SK-N-SH treated with all-trans-retinoic acid at 6 μM for 48 hours (cell line): ENCODE measurements at regions not wholly inside any gene's neighbourhood (a gene's known extent, or its start where the extent isn't known, plus 50 kb on each side); places are given as distances from the start of the nearest gene placed in this dataset.

Experiments used
- ATAC-seq: fragments of 200-7000 bp; cut with Tn5 transposase; 3 replicates; pipeline ENCODE4 v1.9.1; 2020; ENCODE audit warnings: mild to moderate bottlenecking, moderate library complexity
- ARNTL ChIP-seq: fragments of 450-650 bp; formaldehyde crosslinking; IDR thresholded peaks from 2 replicates; pipeline ENCODE4 v1.5.0; 2020; ENCODE audit warnings: low read depth, mild to moderate bottlenecking, moderate library complexity, borderline replicate concordance
- BACH2 ChIP-seq: fragments of 250-450 bp; sonication (Bioruptor Pico); IDR thresholded peaks from 2 replicates; pipeline ENCODE4 v1.9.0; 2021; ENCODE audit warnings: mild to moderate bottlenecking, borderline replicate concordance
- CSDC2 ChIP-seq: fragments of 250-450 bp; sonication (Bioruptor Pico); IDR thresholded peaks from 2 replicates; pipeline ENCODE4 v1.5.0; 2020; ENCODE audit warnings: mild to moderate bottlenecking, moderate library complexity
- ESRRG ChIP-seq: fragments of 250-450 bp; sonication (Bioruptor Pico); IDR thresholded peaks from 2 replicates; pipeline ENCODE4 v1.6.1; 2021; ENCODE audit warnings: mild to moderate bottlenecking
- ISL1 ChIP-seq: fragments of 250-450 bp; sonication (Bioruptor Pico); IDR thresholded peaks from 2 replicates; pipeline ENCODE4 v2.1.2; 2022; ENCODE audit warnings: mild to moderate bottlenecking, moderate library complexity
- OSR1 ChIP-seq: fragments of 250-450 bp; sonication (Bioruptor Pico); IDR thresholded peaks from 2 replicates; pipeline ENCODE4 v1.8.0; 2022; ENCODE audit warnings: moderate library complexity, mild to moderate bottlenecking, inconsistent platforms
- RARB ChIP-seq: fragments of 250-450 bp; sonication (Bioruptor Pico); IDR thresholded peaks from 2 replicates; pipeline ENCODE4 v1.8.0; 2021; ENCODE audit warnings: mild to moderate bottlenecking, moderate library complexity
- SNAI2 ChIP-seq: fragments of 250-450 bp; sonication (Bioruptor Pico); IDR thresholded peaks from 2 replicates; pipeline ENCODE4 v1.5.0; 2020; ENCODE audit warnings: mild to moderate bottlenecking, moderate library complexity
- TCF4 ChIP-seq: fragments of 250-450 bp; sonication (Bioruptor Pico); IDR thresholded peaks from 2 replicates; pipeline ENCODE4 v1.8.0; 2021; ENCODE audit warnings: mild to moderate bottlenecking, moderate library complexity, borderline replicate concordance
- TOX ChIP-seq: fragments of 250-450 bp; sonication (Bioruptor Pico); IDR thresholded peaks from 2 replicates; pipeline ENCODE4 v1.8.0; 2021; ENCODE audit warnings: mild to moderate bottlenecking, moderate library complexity, borderline replicate concordance
- ZFP3 ChIP-seq: fragments of 250-450 bp; sonication (Bioruptor Pico); IDR thresholded peaks from 2 replicates; pipeline ENCODE4 v1.5.0; 2020; ENCODE audit warnings: mild to moderate bottlenecking, moderate library complexity
- ZFP30 ChIP-seq: fragments of 450-650 bp; formaldehyde crosslinking; IDR thresholded peaks from 2 replicates; pipeline ENCODE4 v1.5.0; 2022; ENCODE audit warnings: mild to moderate bottlenecking, moderate library complexity
- ZNF565 ChIP-seq: fragments of 450-650 bp; formaldehyde crosslinking; conservative IDR thresholded peaks from 2 replicates; pipeline ENCODE4 v1.5.0; 2020; ENCODE audit warnings: low read depth, mild to moderate bottlenecking, moderate library complexity
- ZNF70 ChIP-seq: fragments of 450-650 bp; formaldehyde crosslinking; IDR thresholded peaks from 2 replicates; pipeline ENCODE4 v1.5.0; 2020; ENCODE audit warnings: mild to moderate bottlenecking, moderate library complexity
- ZNF8 ChIP-seq: fragments of 450-650 bp; formaldehyde crosslinking; IDR thresholded peaks from 2 replicates; pipeline ENCODE4 v1.5.0; 2020; ENCODE audit warnings: mild to moderate bottlenecking, moderate library complexity
- TF ChIP-seq, protein P1 (sequence below): fragments of 250-450 bp; sonication (Bioruptor Pico); IDR thresholded peaks from 2 replicates; pipeline ENCODE4 v1.5.1; 2020; ENCODE audit warnings: low read depth, mild to moderate bottlenecking, moderate library complexity
- TF ChIP-seq, protein P2 (sequence below): fragments of 250-450 bp; sonication (Bioruptor Pico); IDR thresholded peaks from 2 replicates; pipeline ENCODE4 v1.8.0; 2021; ENCODE audit warnings: low read depth, mild to moderate bottlenecking, moderate library complexity, borderline replicate concordance
- TF ChIP-seq, protein P3 (sequence below): fragments of 250-450 bp; sonication (Bioruptor Pico); IDR thresholded peaks from 2 replicates; pipeline ENCODE4 v1.5.1; 2021; ENCODE audit warnings: mild to moderate bottlenecking, moderate library complexity
- TF ChIP-seq, protein P4 (sequence below): fragments of 250-450 bp; sonication (Bioruptor Pico); IDR thresholded peaks from 2 replicates; pipeline ENCODE4 v1.5.0; 2020; ENCODE audit warnings: mild to moderate bottlenecking, moderate library complexity

DNA sequence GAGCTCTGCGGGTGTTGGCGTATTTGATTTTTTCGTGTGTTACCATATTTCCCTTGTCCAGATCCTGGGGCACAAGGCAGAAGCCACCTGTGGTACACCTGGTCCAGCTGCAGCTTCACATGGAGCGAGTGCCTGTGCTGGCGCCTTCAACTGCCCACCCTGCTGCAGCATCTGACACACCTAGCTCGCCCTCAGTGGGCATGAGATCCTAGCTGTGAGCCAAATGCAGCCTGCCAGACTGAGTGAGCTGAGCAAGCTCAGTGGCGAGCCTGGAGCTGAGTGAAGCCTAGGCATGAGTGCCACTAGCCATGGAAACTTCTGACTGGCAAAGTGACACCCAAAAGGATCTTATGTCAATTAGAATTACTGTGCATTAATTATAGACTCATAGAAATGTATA is 1226.8 kb upstream of the FLRT2 start:
- no peak for TF ChIP-seq ESRRG (CRISPR knock-in tag)
- TF ChIP-seq, protein P1, sequence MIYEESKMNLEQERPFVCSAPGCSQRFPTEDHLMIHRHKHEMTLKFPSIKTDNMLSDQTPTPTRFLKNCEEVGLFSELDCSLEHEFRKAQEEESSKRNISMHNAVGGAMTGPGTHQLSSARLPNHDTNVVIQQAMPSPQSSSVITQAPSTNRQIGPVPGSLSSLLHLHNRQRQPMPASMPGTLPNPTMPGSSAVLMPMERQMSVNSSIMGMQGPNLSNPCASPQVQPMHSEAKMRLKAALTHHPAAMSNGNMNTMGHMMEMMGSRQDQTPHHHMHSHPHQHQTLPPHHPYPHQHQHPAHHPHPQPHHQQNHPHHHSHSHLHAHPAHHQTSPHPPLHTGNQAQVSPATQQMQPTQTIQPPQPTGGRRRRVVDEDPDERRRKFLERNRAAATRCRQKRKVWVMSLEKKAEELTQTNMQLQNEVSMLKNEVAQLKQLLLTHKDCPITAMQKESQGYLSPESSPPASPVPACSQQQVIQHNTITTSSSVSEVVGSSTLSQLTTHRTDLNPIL (CRISPR knock-in tag): no peak
- TF ChIP-seq, protein P2, sequence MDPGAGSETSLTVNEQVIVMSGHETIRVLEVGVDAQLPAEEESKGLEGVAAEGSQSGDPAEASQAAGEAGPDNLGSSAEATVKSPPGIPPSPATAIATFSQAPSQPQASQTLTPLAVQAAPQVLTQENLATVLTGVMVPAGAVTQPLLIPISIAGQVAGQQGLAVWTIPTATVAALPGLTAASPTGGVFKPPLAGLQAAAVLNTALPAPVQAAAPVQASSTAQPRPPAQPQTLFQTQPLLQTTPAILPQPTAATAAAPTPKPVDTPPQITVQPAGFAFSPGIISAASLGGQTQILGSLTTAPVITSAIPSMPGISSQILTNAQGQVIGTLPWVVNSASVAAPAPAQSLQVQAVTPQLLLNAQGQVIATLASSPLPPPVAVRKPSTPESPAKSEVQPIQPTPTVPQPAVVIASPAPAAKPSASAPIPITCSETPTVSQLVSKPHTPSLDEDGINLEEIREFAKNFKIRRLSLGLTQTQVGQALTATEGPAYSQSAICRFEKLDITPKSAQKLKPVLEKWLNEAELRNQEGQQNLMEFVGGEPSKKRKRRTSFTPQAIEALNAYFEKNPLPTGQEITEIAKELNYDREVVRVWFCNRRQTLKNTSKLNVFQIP (CRISPR knock-in tag): no peak
- no peak for TF ChIP-seq RARB
- no peak for TF ChIP-seq CSDC2
- TF ChIP-seq ZFP3 (CRISPR knock-in tag): no peak
- TF ChIP-seq TOX (CRISPR knock-in tag): no peak
- ATAC-seq: no peak

DNA sequence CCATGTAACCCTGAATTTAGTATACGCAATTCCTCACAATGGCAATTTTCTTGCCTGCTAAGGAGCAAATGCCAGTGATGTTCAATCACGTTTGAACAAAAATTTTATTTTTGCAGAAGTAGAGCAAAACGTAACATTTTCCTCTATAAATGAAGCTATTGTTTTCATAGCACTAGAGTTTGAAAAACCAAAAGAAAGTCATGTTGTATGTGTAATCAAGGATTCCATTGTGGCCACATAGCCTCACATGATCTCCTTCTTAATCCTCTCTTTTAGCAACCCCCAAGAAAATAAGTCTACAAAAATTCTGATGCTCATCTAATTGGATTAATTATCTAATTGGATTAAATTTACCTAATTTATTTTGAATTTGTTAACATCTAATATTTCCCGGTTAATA is 1217.4 kb upstream of the FLRT2 start:
- no peak for ATAC-seq
- TF ChIP-seq ESRRG (CRISPR knock-in tag) (no peak), BACH2 (CRISPR knock-in tag) (no peak), ZNF8 (CRISPR knock-in tag) (no peak), OSR1 (CRISPR knock-in tag) (no peak), ZNF565 (CRISPR knock-in tag) (no peak), ZNF70 (CRISPR knock-in tag) (no peak), CSDC2 (no peak), RARB (no peak), ZFP3 (CRISPR knock-in tag) (no peak), ZFP30 (CRISPR knock-in tag) (no peak), SNAI2 (CRISPR knock-in tag) (no peak), ISL1 (no peak)
- TF ChIP-seq, protein P2 (CRISPR knock-in tag): no peak
- TF ChIP-seq, protein P3, sequence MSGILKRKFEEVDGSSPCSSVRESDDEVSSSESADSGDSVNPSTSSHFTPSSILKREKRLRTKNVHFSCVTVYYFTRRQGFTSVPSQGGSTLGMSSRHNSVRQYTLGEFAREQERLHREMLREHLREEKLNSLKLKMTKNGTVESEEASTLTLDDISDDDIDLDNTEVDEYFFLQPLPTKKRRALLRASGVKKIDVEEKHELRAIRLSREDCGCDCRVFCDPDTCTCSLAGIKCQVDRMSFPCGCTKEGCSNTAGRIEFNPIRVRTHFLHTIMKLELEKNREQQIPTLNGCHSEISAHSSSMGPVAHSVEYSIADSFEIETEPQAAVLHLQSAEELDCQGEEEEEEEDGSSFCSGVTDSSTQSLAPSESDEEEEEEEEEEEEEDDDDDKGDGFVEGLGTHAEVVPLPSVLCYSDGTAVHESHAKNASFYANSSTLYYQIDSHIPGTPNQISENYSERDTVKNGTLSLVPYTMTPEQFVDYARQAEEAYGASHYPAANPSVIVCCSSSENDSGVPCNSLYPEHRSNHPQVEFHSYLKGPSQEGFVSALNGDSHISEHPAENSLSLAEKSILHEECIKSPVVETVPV (CRISPR knock-in tag): no peak

DNA sequence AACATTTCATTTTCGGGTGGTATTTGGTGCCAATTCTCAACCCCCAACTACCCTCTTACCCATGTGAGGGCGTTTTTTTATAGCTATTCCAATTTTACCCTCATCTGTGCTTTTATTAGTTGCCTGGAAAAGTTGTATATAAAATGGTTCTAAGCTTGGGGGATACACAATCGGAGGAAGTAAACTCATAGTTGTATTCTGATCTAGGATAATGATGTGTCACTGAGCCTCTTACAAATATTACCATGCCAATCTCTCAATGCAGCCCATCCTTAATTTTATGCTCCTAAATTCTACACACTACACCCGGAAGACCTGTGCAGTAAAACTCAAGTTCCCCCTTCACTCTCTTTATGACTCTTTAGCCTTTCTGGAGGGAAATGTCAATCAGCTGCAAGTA is 1206.5 kb upstream of the FLRT2 start:
- no peak for ATAC-seq
- no peak for TF ChIP-seq ESRRG (CRISPR knock-in tag)
- no peak for TF ChIP-seq ZNF70 (CRISPR knock-in tag)
- TF ChIP-seq OSR1 (CRISPR knock-in tag): no peak
- TF ChIP-seq BACH2 (CRISPR knock-in tag): no peak
- no peak for TF ChIP-seq ISL1
- TF ChIP-seq ARNTL (CRISPR knock-in tag): no peak
- TF ChIP-seq, protein P3 (CRISPR knock-in tag): no peak
- TF ChIP-seq, protein P4, sequence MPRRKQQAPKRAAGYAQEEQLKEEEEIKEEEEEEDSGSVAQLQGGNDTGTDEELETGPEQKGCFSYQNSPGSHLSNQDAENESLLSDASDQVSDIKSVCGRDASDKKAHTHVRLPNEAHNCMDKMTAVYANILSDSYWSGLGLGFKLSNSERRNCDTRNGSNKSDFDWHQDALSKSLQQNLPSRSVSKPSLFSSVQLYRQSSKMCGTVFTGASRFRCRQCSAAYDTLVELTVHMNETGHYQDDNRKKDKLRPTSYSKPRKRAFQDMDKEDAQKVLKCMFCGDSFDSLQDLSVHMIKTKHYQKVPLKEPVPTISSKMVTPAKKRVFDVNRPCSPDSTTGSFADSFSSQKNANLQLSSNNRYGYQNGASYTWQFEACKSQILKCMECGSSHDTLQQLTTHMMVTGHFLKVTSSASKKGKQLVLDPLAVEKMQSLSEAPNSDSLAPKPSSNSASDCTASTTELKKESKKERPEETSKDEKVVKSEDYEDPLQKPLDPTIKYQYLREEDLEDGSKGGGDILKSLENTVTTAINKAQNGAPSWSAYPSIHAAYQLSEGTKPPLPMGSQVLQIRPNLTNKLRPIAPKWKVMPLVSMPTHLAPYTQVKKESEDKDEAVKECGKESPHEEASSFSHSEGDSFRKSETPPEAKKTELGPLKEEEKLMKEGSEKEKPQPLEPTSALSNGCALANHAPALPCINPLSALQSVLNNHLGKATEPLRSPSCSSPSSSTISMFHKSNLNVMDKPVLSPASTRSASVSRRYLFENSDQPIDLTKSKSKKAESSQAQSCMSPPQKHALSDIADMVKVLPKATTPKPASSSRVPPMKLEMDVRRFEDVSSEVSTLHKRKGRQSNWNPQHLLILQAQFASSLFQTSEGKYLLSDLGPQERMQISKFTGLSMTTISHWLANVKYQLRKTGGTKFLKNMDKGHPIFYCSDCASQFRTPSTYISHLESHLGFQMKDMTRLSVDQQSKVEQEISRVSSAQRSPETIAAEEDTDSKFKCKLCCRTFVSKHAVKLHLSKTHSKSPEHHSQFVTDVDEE: no peak
- no peak for TF ChIP-seq CSDC2
- TF ChIP-seq ZFP3 (CRISPR knock-in tag): no peak
- no peak for TF ChIP-seq RARB
- TF ChIP-seq TCF4: no peak
- no peak for TF ChIP-seq SNAI2 (CRISPR knock-in tag)
